Endothelial cell of umbilical vein (primary cell): ENCODE measurements at regions not wholly inside any gene's neighbourhood (a gene's known extent, or its start where the extent isn't known, plus 50 kb on each side); places are given as distances from the start of the nearest gene placed in this dataset.

Experiments
- BruUV-seq: library from RNA; stranded (reverse); fragments of 400-500 nt; replicated peaks from 2 replicates; lab custom pipeline; 2021; lab: Mats Ljungman, UMichigan
- CTCF ChIA-PET: fragments of 300-600, 350-600 bp; sonication (Branson Sonifier 250); formaldehyde crosslinking; loops from one replicate; lab custom pipeline; 2021; ENCODE audit warnings: antibody characterized with exemption, inconsistent platforms; lab: Charles Lee
- POLR2A ChIA-PET: fragments of 300-600, 350-600 bp; sonication (Branson Sonifier 250); formaldehyde crosslinking; loops from one replicate; lab custom pipeline; 2021; ENCODE audit warnings: antibody characterized with exemption, inconsistent platforms; lab: Charles Lee
- DNase-seq: peaks from one replicate; pipeline ENCODE4 v3.0.0-alpha.2; 2011; ENCODE audit warnings: low read depth, low spot score
- FAIRE-seq: peaks from 2 replicates; lab custom pipeline; 2011; peaks lifted over from hg19 to GRCh38; lab: Jason Lieb, UNC
- H2AFZ ChIP-seq: 2 replicates; pipeline ENCODE4 v1.6.0; 2012; ENCODE audit warnings: low read depth, low read length, control low read depth, inconsistent platforms
- H3K27ac ChIP-seq: 2 replicates; pipeline ENCODE4 v1.5.1; 2011; ENCODE audit warnings: low read depth, mild to moderate bottlenecking, control low read depth, low read length, moderate library complexity; ENCODE audit not compliant: insufficient read depth
- H3K27me3 ChIP-seq, 2 experiments: 2 replicates each; pipeline versions ENCODE4 v1.6.0 to v1.6.1; 2011; ENCODE audit warnings: low read length in 2 of 2, mixed read lengths in 1 of 2; ENCODE audit not compliant: control insufficient read depth in 2 of 2, insufficient read depth in 2 of 2
- H3K36me3 ChIP-seq, 2 experiments: 2 replicates in 1 of 2; 3 replicates in 1 of 2; pipeline ENCODE4 v1.5.1; 2011; ENCODE audit warnings: low read length in 2 of 2, mild to moderate bottlenecking in 1 of 2, moderate library complexity in 1 of 2; ENCODE audit not compliant: control insufficient read depth in 2 of 2, insufficient read depth in 2 of 2; ENCODE audit errors: extremely low read depth in 1 of 2
- H3K4me1 ChIP-seq: 3 replicates; pipeline ENCODE4 v1.5.1; 2011; ENCODE audit warnings: mild to moderate bottlenecking, low read length; ENCODE audit not compliant: control insufficient read depth, insufficient read depth; ENCODE audit errors: extremely low read depth
- H3K4me2 ChIP-seq: 2 replicates; pipeline ENCODE4 v1.6.1; 2011; ENCODE audit warnings: low read length, control low read depth, mixed read lengths; ENCODE audit not compliant: insufficient read depth
- H3K4me3 ChIP-seq, 3 experiments: fragments of 200-600 bp in 1 of 3; sonication (generic), shearing (Covaris generic) in 1 of 3; replicated peaks in 1 of 3; 2 replicates each; pipeline ENCODE4 v1.5.1; 2011 to 2016; ENCODE audit warnings: control low read depth in 3 of 3, low read length in 3 of 3, mild to moderate bottlenecking in 2 of 3, inconsistent platforms in 1 of 3, low read depth in 1 of 3, moderate library complexity in 1 of 3; ENCODE audit not compliant: insufficient read depth in 1 of 3
- H3K79me2 ChIP-seq: 2 replicates; pipeline ENCODE4 v1.6.0; 2012; ENCODE audit warnings: low read length, inconsistent platforms; ENCODE audit not compliant: control insufficient read depth, insufficient read depth
- H3K9ac ChIP-seq: replicated peaks from 2 replicates; pipeline ENCODE3; 2011; ENCODE audit warnings: low read length, control low read depth; ENCODE audit not compliant: insufficient read depth; ENCODE audit errors: extremely low read depth
- H3K9me1 ChIP-seq: replicated peaks from 3 replicates; pipeline ENCODE4 v1.6.0; 2011; ENCODE audit warnings: mild to moderate bottlenecking, low read length; ENCODE audit not compliant: control insufficient read depth, insufficient read depth; ENCODE audit errors: extremely low read depth
- H3K9me3 ChIP-seq: replicated peaks from 2 replicates; pipeline ENCODE4 v1.5.1; 2012; ENCODE audit warnings: low read length, inconsistent platforms; ENCODE audit not compliant: control insufficient read depth, insufficient read depth
- H4K20me1 ChIP-seq: replicated peaks from 2 replicates; pipeline ENCODE3; 2011; ENCODE audit warnings: mild to moderate bottlenecking, low read length; ENCODE audit not compliant: control insufficient read depth, insufficient read depth; ENCODE audit errors: extremely low read depth
- CTCF ChIP-seq, 2 donors: IDR thresholded peaks; 1 replicate in 1 of 2; 2 replicates in 1 of 2; pipeline ENCODE4 v1.5.1; 2011; ENCODE audit warnings: low read length in 2 of 2, mild to moderate bottlenecking in 2 of 2, moderate library complexity in 2 of 2, control low read depth in 1 of 2, inconsistent platforms in 1 of 2, low read depth in 1 of 2; ENCODE audit not compliant: insufficient read depth in 1 of 2; ENCODE audit errors: extremely low read depth in 1 of 2
- EZH2 ChIP-seq: IDR thresholded peaks from 2 replicates; pipeline ENCODE4 v1.6.1; 2012; ENCODE audit warnings: borderline replicate concordance, low read depth, mild to moderate bottlenecking, moderate library complexity, low read length, inconsistent platforms; ENCODE audit not compliant: severe bottlenecking
- FOS ChIP-seq: IDR thresholded peaks from 2 replicates; pipeline ENCODE4 v1.6.1; 2011; ENCODE audit warnings: mild to moderate bottlenecking, low read length, moderate library complexity, borderline replicate concordance; ENCODE audit not compliant: insufficient read depth
- GATA2 ChIP-seq: IDR thresholded peaks from 2 replicates; pipeline ENCODE4 v1.7.0; 2011; ENCODE audit warnings: low read depth, mild to moderate bottlenecking, moderate library complexity, mixed read lengths, low read length; ENCODE audit not compliant: insufficient read length, insufficient read depth
- JUN ChIP-seq: IDR thresholded peaks from 2 replicates; pipeline ENCODE4 v1.6.1; 2011; ENCODE audit warnings: borderline replicate concordance, low read depth; ENCODE audit not compliant: insufficient read length, insufficient read depth
- MAX ChIP-seq: IDR thresholded peaks from 2 replicates; pipeline ENCODE4 v1.6.1; 2011; ENCODE audit not compliant: insufficient read depth, insufficient read length
- MYC ChIP-seq: IDR thresholded peaks from one replicate; pipeline ENCODE4 v1.6.1; 2011; ENCODE audit warnings: mild to moderate bottlenecking, low read depth, low read length
- POLR2A ChIP-seq: IDR thresholded peaks from 2 replicates; pipeline ENCODE4 v1.6.1; 2012; ENCODE audit warnings: low read depth, mild to moderate bottlenecking, control low read depth, low read length
- POLR2AphosphoS5 ChIP-seq: IDR thresholded peaks from 2 replicates; pipeline ENCODE4 v1.6.1; 2012; ENCODE audit warnings: low read depth, mild to moderate bottlenecking, control low read depth, low read length, moderate library complexity; ENCODE audit not compliant: insufficient read depth
- dilution Hi-C: fragments of 300-500 bp; cut with MboI; formaldehyde crosslinking; loops from one replicate; pipeline ENCODE4 v1.15.0; 2019; ENCODE audit warnings: low sequenced_read_pairs; ENCODE audit not compliant: extremely low pct_ligation_motif_present
- intact Hi-C: fragments of 100-400 bp; cut with micrococcal nuclease; formaldehyde crosslinking; loops from one replicate; pipeline ENCODE4 v1.10.0; 2022

- BruUV-seq, result no TSS peak
- Histone ChIP-seq H2AFZ (no peak overlapping the region), H3K9me3 (no peaks in the 10 kb centered on the region), H3K27me3 (no peaks in the 10 kb centered on the region), H3K9ac (no peak overlapping the region), H3K4me2 (no peak overlapping the region), H3K79me2 (no peaks in the 10 kb centered on the region), H3K36me3 (no peaks in the 10 kb centered on the region), H4K20me1 (no peaks in the 10 kb centered on the region), H3K4me3 (no peak overlapping the region), H3K4me1 (no peaks in the 10 kb centered on the region), H3K9me1 (no peaks in the 10 kb centered on the region), H3K27ac (no peak overlapping the region)
- TF ChIP-seq GATA2 (no peak), CTCF (IDR thresholded peaks at IDR 0.05; ENCODE audit: extremely low read depth in 1 of 2, insufficient read depth in 1 of 2, low read depth in 1 of 2, low read length in 2 of 2) (no peak), POLR2AphosphoS5 (no peak), JUN (no peak), FOS (no peak), EZH2 (no peak), MYC (no peak), MAX (no peak), POLR2A (no peak)
- ChIA-PET CTCF (interaction anchor here (1.9 kb wide), 1 partner anchor 26 kb away, joined by 3 read pairs; no protein-coding TSS in a partner anchor), POLR2A (no interaction called here)
- intact Hi-C loops (no loop called here), dilution Hi-C loops (no loop called here)
- FAIRE-seq (no peak), DNase-seq (no peak)
Measured at GRCh38 chr3:176219970-176220369, 977.3 kb downstream of the TBL1XR1 start.
